H1 (cell line): ENCODE measurements at regions not wholly inside any gene's neighbourhood (a gene's known extent, or its start where the extent isn't known, plus 50 kb on each side); places are given as distances from the start of the nearest gene placed in this dataset.

Experiments
- CEBPB ChIP-seq: IDR thresholded peaks from 2 replicates; pipeline ENCODE4 v1.6.1; 2012; ENCODE audit warnings: low read depth, low read length
- EP300 ChIP-seq, 2 experiments: IDR thresholded peaks; 1 replicate in 1 of 2; 2 replicates in 1 of 2; pipeline ENCODE4 v1.6.1; 2011 to 2012; ENCODE audit warnings: low read depth in 2 of 2, low read length in 2 of 2, mild to moderate bottlenecking in 2 of 2, borderline replicate concordance in 1 of 2, inconsistent platforms in 1 of 2, moderate library complexity in 1 of 2
- HDAC2 ChIP-seq, 2 experiments: fragments of 300-600 bp in 1 of 2; sonication (generic) in 1 of 2; IDR thresholded peaks; 2 replicates each; pipeline ENCODE4 v1.6.1; 2011 to 2012; ENCODE audit warnings: low read depth in 2 of 2, low read length in 2 of 2, mild to moderate bottlenecking in 2 of 2, moderate library complexity in 2 of 2, borderline replicate concordance in 1 of 2, inconsistent platforms in 1 of 2
- POLR2A ChIP-seq, 2 experiments: IDR thresholded peaks; 1 replicate in 1 of 2; 2 replicates in 1 of 2; pipeline ENCODE4 v1.6.1; 2011; ENCODE audit warnings: low read depth in 2 of 2, low read length in 2 of 2, mild to moderate bottlenecking in 2 of 2; ENCODE audit errors: control extremely low read depth in 1 of 2
- POLR2AphosphoS5 ChIP-seq: IDR thresholded peaks from 2 replicates; pipeline ENCODE4 v1.6.1; 2011; ENCODE audit warnings: low read depth, low read length
- POU5F1 ChIP-seq: IDR thresholded peaks from 2 replicates; pipeline ENCODE4 v1.6.1; 2011; ENCODE audit warnings: low read depth, mild to moderate bottlenecking, low read length, moderate library complexity
- RXRA ChIP-seq: IDR thresholded peaks from 2 replicates; pipeline ENCODE4 v1.6.1; 2011; ENCODE audit warnings: low read depth, mild to moderate bottlenecking, low read length, moderate library complexity; ENCODE audit not compliant: insufficient read depth
- SP1 ChIP-seq: IDR thresholded peaks from 2 replicates; pipeline ENCODE4 v1.6.1; 2011; ENCODE audit warnings: low read depth, low read length
- TAF1 ChIP-seq: IDR thresholded peaks from 2 replicates; pipeline ENCODE4 v1.6.1; 2011; ENCODE audit warnings: mild to moderate bottlenecking, low read depth, low read length
- USF2 ChIP-seq: IDR thresholded peaks from 2 replicates; pipeline ENCODE4 v1.6.1; 2011; ENCODE audit warnings: low read length, improper control_type of control experiment
- YY1 ChIP-seq: IDR thresholded peaks from 2 replicates; pipeline ENCODE4 v1.6.1; 2011; ENCODE audit warnings: low read depth, mild to moderate bottlenecking, low read length
- TF ChIP-seq, protein P1 (sequence below), 3 experiments: IDR thresholded peaks; 1 replicate in 2 of 3; 2 replicates in 1 of 3; pipeline versions ENCODE4 v1.5.1 to v1.6.1; 2011; ENCODE audit warnings: low read length in 3 of 3, mild to moderate bottlenecking in 3 of 3, inconsistent platforms in 2 of 3, low read depth in 1 of 3, moderate library complexity in 1 of 3; ENCODE audit not compliant: insufficient read depth in 1 of 3; ENCODE audit errors: control extremely low read depth in 1 of 3

- TF ChIP-seq POU5F1 (no peak), POLR2A (IDR thresholded peaks at IDR 0.05; ENCODE audit: control extremely low read depth in 1 of 2, low read depth in 2 of 2, low read length in 2 of 2) (no peak), POLR2AphosphoS5 (no peak), YY1 (no peak), EP300 (IDR thresholded peaks at IDR 0.05; ENCODE audit: borderline replicate concordance in 1 of 2, low read depth in 2 of 2, low read length in 2 of 2) (no peak), HDAC2 (IDR thresholded peaks at IDR 0.05; ENCODE audit: borderline replicate concordance in 1 of 2, low read depth in 2 of 2, low read length in 2 of 2) (no peak), USF2 (no peak), RXRA (no peak), SP1 (no peak), TAF1 (no peak), CEBPB (no peak)
- TF ChIP-seq, protein P1, sequence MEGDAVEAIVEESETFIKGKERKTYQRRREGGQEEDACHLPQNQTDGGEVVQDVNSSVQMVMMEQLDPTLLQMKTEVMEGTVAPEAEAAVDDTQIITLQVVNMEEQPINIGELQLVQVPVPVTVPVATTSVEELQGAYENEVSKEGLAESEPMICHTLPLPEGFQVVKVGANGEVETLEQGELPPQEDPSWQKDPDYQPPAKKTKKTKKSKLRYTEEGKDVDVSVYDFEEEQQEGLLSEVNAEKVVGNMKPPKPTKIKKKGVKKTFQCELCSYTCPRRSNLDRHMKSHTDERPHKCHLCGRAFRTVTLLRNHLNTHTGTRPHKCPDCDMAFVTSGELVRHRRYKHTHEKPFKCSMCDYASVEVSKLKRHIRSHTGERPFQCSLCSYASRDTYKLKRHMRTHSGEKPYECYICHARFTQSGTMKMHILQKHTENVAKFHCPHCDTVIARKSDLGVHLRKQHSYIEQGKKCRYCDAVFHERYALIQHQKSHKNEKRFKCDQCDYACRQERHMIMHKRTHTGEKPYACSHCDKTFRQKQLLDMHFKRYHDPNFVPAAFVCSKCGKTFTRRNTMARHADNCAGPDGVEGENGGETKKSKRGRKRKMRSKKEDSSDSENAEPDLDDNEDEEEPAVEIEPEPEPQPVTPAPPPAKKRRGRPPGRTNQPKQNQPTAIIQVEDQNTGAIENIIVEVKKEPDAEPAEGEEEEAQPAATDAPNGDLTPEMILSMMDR (IDR thresholded peaks at IDR 0.05; ENCODE audit: control extremely low read depth in 1 of 3, insufficient read depth in 1 of 3, low read depth in 1 of 3, low read length in 3 of 3), result no peak
These were observed 222.6 kb upstream of the KLF14 start for GRCh38 chr7:130956417-130957136.
